ENCODE measurements at regions not wholly inside any gene's neighbourhood (a gene's known extent, or its start where the extent isn't known, plus 50 kb on each side); places are given as distances from the start of the nearest gene placed in this dataset.
"Not testable (repeated sequence)": the region's sequence is repeated elsewhere in the genome, so short reads cannot be mapped to it uniquely, and the experiment has no call there.

DNA sequence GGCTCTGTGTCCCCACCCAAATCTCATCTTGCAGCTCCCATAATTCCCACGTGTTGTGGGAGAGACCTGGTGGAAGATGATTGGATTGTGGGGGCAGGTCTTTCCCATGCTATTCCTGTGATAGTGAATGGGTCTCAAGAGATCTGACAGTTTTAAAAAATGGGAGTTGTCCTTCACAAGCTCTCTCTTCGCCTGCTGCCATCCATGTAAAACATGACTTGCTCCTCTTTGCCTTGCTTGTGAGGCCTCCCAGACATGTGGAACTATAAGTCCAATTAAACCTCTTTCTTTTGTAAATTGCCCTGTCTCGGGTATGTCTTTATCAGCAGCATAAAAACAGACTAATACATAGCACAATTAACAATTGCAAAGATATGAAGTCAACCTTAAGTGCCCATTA, 201.5 kb downstream of the DUSP6 start:
- H3K4me1 Mint-ChIP-seq; POLR2A ChIA-PET; H3K27ac Mint-ChIP-seq; H3K4me3 Mint-ChIP-seq; ATAC-seq (ENCODE audit: low read depth); DNase-seq; H3K27me3 Mint-ChIP-seq: not testable (repeated sequence)
- Mint-ChIP-seq H3K36me3 (peaks cover 29% of the 10 kb centered on the region), H3K9me3 (peaks cover 13% of the 10 kb centered on the region)

DNA sequence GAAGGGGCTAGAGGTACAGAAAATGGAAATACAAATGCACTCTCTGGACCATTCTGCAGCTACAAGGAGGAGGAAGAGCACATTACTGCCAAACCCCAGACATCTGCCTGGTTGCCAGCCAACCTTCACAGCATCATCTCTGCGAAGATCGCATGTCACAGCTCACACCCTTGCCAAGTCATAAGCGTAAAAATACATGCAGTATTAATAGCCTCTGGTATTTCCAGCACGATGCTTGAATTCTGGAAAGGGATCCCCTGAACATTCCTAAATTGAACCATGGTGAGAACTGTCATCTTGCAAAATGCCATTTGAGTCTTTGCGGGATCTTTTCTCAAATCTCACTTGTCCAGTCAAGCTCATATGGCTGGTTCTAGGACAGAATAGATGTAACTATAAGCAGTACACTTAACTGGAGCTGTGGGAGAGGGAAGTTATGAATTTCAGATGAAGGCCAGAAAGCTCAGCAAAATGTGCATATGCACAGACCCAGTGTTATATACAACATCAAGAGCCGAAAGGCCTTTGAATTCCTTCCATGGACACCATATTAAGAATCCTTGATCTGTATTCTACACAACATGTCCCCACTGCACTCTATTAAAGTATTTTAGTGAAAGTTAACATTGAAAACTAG, 211.6 kb downstream of the DUSP6 start:
- Mint-ChIP-seq H3K27me3 (no peaks in the 10 kb centered on the region), H3K4me1 (peaks cover 12% of the 10 kb centered on the region), H3K27ac (no peak overlapping the region), H3K9me3 (peaks cover 1% of the 10 kb centered on the region), H3K36me3 (peaks cover 5% of the 10 kb centered on the region), H3K4me3 (no peak overlapping the region)
- ATAC-seq (ENCODE audit: low read depth) = no peak
- POLR2A ChIA-PET = no interaction called here
- no peak for DNase-seq

DNA sequence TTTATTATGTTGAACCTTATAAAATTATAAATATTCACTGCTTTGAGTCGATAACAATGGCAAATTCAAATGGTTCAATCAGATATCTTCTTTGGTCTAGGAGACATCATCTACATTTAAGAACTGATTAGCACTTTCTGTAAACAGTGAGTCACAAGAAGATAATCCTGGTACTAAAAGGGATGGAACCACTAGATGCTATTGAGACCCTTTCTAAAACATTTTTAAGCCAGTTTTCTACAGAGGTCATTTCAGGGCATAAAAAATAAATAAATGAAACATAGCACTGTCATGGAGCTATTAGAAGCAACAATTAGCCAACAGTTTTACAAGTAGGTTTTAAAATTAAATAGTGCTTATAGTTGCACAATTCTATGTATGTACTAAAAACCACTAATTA, 212.2 kb downstream of the DUSP6 start:
- Mint-ChIP-seq H3K27ac (no peak overlapping the region), H3K4me1 (peaks cover 12% of the 10 kb centered on the region), H3K27me3 (no peaks in the 10 kb centered on the region), H3K36me3 (peaks cover 5% of the 10 kb centered on the region), H3K4me3 (no peak overlapping the region), H3K9me3 (peaks cover 1% of the 10 kb centered on the region)
- ATAC-seq (ENCODE audit: low read depth) (no peak), DNase-seq (no peak)
- POLR2A ChIA-PET = no interaction called here

DNA sequence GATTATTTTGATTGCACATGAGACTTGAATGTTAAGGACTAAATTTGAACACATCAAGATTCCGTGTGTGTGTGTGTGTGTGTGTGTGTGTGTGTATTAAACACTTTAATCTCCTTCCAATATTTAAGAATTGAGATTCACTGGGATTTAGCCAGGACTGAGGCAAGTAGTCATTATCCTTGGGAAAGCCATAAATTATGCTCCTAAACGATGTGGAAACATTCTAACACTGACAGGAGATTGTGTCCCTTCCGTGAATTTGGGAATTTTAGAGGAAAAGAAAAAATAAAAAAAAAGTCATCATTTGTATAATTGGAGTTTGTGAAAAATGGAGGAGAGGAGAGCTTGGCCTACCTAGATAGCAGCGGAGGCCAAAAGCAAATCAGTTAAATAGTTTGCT, 212.9 kb downstream of the DUSP6 start:
- H3K27ac Mint-ChIP-seq = no peak overlapping the region
- H3K36me3 Mint-ChIP-seq = peaks cover 5% of the 10 kb centered on the region
- DNase-seq = no peak
- no peak for ATAC-seq (ENCODE audit: low read depth)
- peaks cover 1% of the 10 kb centered on the region for H3K9me3 Mint-ChIP-seq
- H3K27me3 Mint-ChIP-seq = no peaks in the 10 kb centered on the region
- POLR2A ChIA-PET = no interaction called here
- no peak overlapping the region for H3K4me3 Mint-ChIP-seq
- peaks cover 12% of the 10 kb centered on the region for H3K4me1 Mint-ChIP-seq

DNA sequence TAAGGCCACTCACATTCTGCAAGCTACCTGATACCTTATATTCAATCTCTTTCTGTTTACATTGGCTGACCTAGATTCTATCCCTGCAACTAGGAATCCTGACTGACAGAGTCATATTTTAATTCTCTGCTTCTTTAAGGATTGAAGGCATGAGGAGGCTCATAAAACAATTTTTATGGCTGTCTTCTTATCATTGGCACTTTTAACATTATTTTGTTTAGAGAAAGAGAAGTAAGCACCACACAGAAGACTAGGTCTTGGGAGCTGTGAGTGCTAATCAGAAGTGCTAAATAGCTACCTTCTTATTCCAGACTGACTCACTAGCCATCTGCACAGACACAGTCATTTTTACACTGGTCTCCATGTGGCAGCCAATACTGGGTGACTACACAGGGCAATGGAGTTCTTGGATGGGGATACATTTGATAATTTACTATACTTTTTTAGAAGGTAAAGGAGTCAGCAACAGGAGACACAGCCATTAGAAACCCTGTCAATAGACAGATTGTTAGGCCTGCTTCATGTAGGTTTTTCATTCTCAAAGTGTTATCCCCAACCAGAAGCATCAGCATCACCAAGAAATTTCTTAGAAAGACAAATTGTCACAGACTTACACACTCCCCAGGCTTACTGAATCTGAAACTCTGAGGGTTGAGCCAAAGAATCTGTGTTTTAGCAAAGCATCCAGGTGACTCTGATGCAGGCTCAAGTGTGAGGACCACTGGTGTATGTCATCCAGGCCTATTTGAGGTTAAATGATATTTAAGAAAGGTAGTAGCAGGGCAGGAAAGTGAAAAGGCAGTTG, 214.1 kb downstream of the DUSP6 start:
- Mint-ChIP-seq H3K9me3 (peaks cover 1% of the 10 kb centered on the region), H3K27ac (no peak overlapping the region), H3K36me3 (peaks cover 7% of the 10 kb centered on the region), H3K4me1 (peaks cover 12% of the 10 kb centered on the region), H3K27me3 (no peaks in the 10 kb centered on the region), H3K4me3 (no peak overlapping the region)
- DNase-seq (no peak), ATAC-seq (ENCODE audit: low read depth) (peak; percentile 75)
- POLR2A ChIA-PET = no interaction called here

DNA sequence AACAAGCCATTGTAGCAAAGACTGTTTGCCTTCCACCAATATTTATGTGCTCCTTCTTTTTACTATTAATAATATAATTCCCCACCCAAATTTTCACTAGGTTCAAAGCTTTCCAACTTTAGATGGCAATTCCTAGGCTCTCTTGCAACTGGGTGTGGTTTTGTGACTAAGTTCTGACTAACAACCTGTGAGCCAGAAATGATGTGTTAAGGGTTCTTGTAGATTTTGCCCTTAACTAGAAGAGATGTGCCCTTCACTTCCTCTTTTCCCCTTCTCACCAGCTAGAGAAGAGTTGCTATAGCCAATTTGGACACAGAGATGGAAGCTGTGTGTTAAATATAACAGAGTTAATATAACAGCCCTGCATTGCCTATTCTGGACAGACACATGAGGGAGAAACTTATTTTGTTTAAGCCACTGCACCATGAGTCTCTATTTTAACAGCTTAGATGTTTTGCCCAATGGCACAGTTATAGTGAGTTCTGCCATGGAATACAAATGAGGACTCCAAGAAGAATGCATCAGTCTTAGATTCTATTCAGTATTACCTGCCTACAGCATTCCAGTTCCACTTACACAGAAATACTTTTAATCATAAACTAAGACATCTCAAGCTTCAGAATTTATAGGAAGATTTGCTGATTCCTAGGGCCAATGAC, 216.2 kb downstream of the DUSP6 start:
- H3K27me3 Mint-ChIP-seq = no peaks in the 10 kb centered on the region
- H3K4me1 Mint-ChIP-seq = peaks cover 12% of the 10 kb centered on the region
- no peak overlapping the region for H3K4me3 Mint-ChIP-seq
- H3K36me3 Mint-ChIP-seq = peaks cover 12% of the 10 kb centered on the region
- POLR2A ChIA-PET = no interaction called here
- no peak overlapping the region for H3K27ac Mint-ChIP-seq
- no peak for ATAC-seq (ENCODE audit: low read depth)
- H3K9me3 Mint-ChIP-seq = peaks cover 1% of the 10 kb centered on the region
- no peak for DNase-seq

DNA sequence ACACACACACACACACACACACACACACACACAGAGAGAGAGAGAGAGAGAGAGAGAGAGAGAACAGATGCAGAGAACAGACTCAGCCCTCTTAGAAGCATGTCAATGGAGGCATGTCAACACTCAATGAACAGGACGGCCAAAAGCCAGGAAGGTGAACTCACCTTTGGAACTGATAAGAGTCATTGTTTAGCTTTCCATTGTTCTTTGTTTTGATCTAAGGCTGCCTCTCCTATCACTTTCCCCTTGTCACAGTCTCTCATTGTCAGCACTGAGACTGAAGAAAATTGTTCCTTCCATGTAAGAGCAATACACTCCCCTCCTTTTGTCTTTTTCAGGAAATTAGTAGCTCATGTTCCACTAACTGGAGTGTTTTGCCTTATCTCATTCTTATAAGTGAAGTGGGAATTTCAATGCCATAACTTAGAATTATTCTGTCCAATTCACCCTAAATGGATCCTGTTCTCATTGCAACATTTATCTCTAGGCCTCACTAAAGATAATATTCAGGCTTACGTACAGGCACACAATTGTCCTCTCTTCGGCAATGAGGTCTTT, 218.0 kb downstream of the DUSP6 start:
- POLR2A ChIA-PET = no interaction called here
- H3K27me3 Mint-ChIP-seq = no peaks in the 10 kb centered on the region
- H3K9me3 Mint-ChIP-seq = peaks cover 3% of the 10 kb centered on the region
- H3K4me1 Mint-ChIP-seq = peaks cover 14% of the 10 kb centered on the region
- peaks cover 10% of the 10 kb centered on the region for H3K36me3 Mint-ChIP-seq
- ATAC-seq (ENCODE audit: low read depth) (no peak), DNase-seq (no peak)
- H3K27ac Mint-ChIP-seq = no peak overlapping the region
- H3K4me3 Mint-ChIP-seq = no peak overlapping the region

DNA sequence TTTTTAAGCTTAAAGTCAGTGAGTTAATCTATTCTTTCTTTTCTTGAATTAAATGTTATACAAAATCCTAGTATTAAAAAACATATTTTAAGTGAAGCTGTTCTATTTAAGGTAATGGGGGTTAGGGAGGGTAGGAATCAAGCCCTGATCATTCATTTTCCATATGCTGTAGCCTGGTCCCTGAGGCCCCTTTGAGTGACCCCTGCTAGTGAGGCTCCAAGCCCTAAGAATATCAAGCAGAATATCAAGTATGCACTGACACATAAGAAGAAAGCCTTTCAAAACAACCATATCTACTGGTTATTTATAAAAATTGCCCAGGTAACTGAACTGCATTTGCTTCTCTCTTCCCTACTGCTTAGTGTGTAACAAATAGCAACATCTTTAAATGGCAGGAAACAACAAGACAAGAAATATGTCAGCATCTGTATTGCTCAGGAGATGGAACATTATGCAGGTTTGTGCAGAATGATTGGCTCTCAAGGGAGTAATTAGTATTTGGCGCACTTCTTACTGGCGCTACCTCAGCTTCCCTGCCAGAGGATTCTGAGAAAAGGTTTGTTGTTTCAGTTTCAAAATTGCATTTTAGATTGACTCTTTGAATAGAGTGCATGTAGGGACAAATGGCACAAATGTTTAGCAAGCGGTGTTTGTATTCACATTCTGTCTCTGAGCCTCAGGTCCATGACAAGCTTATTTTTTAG, 223.0 kb downstream of the DUSP6 start:
- Mint-ChIP-seq H3K27me3 (peaks cover 2% of the 10 kb centered on the region), H3K4me1 (peaks cover 3% of the 10 kb centered on the region), H3K4me3 (no peak overlapping the region), H3K27ac (no peak overlapping the region), H3K9me3 (peaks cover 1% of the 10 kb centered on the region), H3K36me3 (peaks cover 11% of the 10 kb centered on the region)
- DNase-seq = no peak
- POLR2A ChIA-PET = interaction anchor here (1.4 kb wide), 1 partner anchor 222 kb away, joined by 3 read pairs; the partner anchor contains the start of gene DUSP6
- ATAC-seq (ENCODE audit: low read depth) = peak; percentile 60

DNA sequence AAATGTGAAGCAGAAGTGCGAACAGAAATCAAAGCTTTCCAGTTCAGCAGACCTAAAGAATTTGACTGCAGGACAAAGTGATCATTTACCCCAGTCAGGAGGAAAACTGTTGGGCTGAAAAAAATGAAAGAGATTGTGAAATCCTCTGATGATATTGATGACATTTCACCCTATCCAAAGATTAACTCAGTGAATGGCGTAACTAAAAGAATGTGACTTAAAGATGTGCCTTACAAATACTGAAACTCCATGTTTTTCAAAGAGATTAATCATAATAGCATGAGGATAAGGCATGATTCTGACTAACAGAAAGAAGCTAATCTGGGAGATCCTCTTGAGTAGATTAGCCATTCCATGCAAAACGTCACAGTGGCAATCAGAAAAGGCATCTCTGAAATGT, 225.6 kb downstream of the DUSP6 start:
- Mint-ChIP-seq H3K27me3 (peaks cover 2% of the 10 kb centered on the region), H3K4me1 (peaks cover 3% of the 10 kb centered on the region), H3K4me3 (no peak overlapping the region), H3K27ac (no peak overlapping the region), H3K36me3 (peaks cover 4% of the 10 kb centered on the region), H3K9me3 (peaks cover 1% of the 10 kb centered on the region)
- DNase-seq = no peak
- POLR2A ChIA-PET = no interaction called here
- no peak for ATAC-seq (ENCODE audit: low read depth)

DNA sequence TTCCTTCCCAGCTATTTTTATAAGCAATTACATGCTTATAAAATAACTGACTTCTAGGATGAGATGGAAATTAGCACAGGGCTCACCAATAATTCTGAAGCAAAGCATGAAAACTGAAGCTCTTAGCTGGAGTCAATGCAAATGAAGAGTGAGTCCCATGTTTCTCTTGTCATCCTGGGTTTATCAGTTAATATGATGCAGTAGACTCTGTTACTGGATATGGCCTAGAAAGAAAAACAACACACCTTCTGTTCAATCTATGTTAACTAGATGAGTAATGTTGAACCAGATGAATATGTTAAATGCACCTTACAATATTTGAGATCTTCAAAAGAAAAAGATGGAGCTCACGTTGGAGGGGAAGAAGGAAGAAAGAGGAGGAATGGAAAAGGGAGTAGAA, 229.4 kb downstream of the DUSP6 start:
- no peak overlapping the region for H3K4me3 Mint-ChIP-seq
- POLR2A ChIA-PET = no interaction called here
- no peaks in the 10 kb centered on the region for H3K4me1 Mint-ChIP-seq
- no peak for DNase-seq
- H3K27me3 Mint-ChIP-seq = peaks cover 2% of the 10 kb centered on the region
- H3K9me3 Mint-ChIP-seq = no peaks in the 10 kb centered on the region
- no peak overlapping the region for H3K27ac Mint-ChIP-seq
- ATAC-seq (ENCODE audit: low read depth) = no peak
- no peaks in the 10 kb centered on the region for H3K36me3 Mint-ChIP-seq

DNA sequence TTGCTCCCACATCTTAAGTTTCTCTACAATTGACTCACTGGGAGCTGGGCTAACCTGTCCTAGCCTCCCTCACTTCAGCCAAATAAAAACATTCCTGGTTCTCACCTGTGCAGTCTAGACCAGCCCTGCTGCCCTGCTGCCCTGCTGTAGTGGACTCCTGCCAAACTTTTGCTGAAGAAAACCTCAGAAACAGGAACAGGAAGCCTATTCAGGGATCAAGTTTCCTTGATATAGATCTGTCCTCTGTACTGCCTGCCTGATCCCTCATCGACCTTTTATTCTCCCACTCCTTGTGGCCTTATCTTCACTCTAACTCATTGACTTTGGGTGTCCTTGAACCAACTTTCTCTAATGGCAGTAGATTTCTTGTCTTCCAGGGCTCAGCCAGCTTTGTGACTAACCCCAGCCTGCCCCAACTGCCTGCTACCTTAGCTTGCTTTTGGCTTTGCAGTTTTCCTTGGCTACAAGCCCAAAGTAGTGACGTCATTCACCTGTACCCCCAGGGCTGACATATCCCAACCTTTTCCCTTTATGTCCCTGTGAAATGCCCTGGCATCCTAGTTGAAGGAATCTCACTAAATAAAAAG, 234.8 kb downstream of the DUSP6 start:
- no peaks in the 10 kb centered on the region for H3K9me3 Mint-ChIP-seq
- ATAC-seq (ENCODE audit: low read depth) = no peak
- POLR2A ChIA-PET = no interaction called here

DNA sequence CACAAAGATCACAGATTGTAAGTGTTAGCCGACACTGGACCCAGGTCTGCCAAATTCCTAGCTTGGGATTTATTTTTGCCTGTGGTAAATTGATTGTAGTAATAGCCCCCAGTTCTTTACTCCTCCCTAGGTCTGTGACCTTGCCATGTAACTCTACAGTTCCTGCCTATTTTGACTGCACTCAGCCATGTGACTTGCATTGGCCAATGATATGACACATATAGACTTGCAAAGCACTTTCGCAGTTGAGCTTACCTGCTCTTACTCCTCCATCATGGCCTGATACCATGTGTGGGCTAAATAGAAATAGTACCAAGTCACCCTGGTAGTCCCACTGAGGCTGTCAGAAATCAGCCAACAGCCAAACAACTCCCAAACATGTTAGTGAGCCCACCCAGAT, 240.3 kb downstream of the DUSP6 start:
- POLR2A ChIA-PET = interaction anchor here (0.6 kb wide), 1 partner anchor 242 kb away, joined by 3 read pairs; no protein-coding TSS in a partner anchor
- Mint-ChIP-seq H3K4me3 (no peak overlapping the region), H3K9me3 (peaks cover 1% of the 10 kb centered on the region), H3K27ac (no peak overlapping the region), H3K4me1 (no peaks in the 10 kb centered on the region), H3K27me3 (peaks cover 5% of the 10 kb centered on the region), H3K36me3 (no peaks in the 10 kb centered on the region)
- DNase-seq (no peak), ATAC-seq (ENCODE audit: low read depth) (no peak)

More for the DNA sequence above, 234.8 kb downstream of the DUSP6 start:
- H3K4me3 Mint-ChIP-seq = no peak overlapping the region
- peaks cover 4% of the 10 kb centered on the region for H3K4me1 Mint-ChIP-seq
- no peak for DNase-seq
- H3K36me3 Mint-ChIP-seq = no peaks in the 10 kb centered on the region
- peaks cover 3% of the 10 kb centered on the region for H3K27me3 Mint-ChIP-seq
- no peak overlapping the region for H3K27ac Mint-ChIP-seq

DNA sequence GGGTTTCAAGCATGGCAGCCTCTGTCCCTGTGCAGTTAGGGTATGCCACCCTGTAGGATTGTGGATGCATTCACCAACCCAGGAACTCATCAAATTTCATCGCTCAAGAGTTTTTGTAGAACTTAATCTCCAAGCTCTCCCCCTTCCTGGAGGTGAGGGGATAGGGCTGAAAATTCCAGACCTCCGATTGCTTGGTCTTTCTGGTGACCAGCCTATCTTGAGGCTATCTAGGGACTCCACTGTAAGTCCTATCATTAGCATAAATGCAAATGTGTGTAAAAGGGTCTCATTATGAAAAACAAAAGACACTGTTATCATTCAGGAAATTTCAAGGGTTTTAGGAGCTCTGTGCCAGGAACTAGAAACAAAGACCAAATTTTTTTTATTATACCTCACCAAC, 244.0 kb downstream of the DUSP6 start:
- Mint-ChIP-seq H3K27me3 (peaks cover 5% of the 10 kb centered on the region), H3K4me3 (no peak overlapping the region), H3K4me1 (no peaks in the 10 kb centered on the region), H3K9me3 (peaks cover 1% of the 10 kb centered on the region), H3K27ac (no peak overlapping the region), H3K36me3 (no peaks in the 10 kb centered on the region)
- DNase-seq (no peak), ATAC-seq (ENCODE audit: low read depth) (no peak)
- POLR2A ChIA-PET = no interaction called here

Measured in activated naive CD8-positive, alpha-beta T cell treated with anti-CD3 and anti-CD28 coated beads, Interleukin-2, amount 10 ng/mL, durations not matched to agents 7 days and 5 days (primary cell).